ENCODE measurements at regions not wholly inside any gene's neighbourhood (a gene's known extent, or its start where the extent isn't known, plus 50 kb on each side); places are given as distances from the start of the nearest gene placed in this dataset.

DNA sequence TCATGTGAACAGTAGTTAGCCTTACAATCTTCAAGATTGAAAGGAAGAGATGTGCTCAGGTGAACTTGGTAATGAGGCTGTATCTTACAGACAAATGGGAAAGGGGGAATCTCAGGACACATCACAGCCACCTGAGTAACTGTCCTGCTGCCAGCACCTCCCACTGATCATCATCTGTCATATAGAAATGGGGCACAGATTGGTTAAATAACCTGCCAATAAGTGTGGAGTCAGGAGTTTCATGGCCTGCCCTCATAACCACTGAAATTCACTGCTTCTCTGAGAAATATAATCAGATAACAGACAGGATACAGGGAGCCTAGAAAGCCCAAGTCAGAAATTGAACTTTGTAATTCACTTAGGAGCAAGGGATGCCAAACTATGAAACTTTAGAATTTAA lies 64.9 kb upstream of the TAS2R16 start:
- DNase-seq: no peak

DNA sequence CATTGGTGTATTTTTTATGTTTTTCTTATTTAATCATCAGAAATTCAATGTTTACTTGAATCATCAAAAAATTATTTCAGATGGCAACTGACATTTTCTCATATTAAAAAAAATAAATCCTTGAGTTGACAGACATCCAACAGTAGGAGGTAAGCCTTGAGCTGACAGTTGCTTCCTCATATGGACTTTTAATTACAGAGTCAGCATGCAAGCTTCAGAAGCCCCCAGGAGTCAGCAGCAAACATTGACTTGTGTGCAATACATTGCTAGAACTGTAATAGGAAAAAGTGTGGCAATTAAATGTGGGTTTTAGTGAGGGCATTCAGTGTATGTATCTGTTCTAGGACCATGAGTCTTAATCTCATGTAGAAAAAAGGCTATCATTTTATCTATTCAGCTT lies 62.4 kb upstream of the TAS2R16 start:
- POLR2A ChIA-PET: no interaction called here
- DNase-seq (no peak), ATAC-seq (no peak)
- no peak overlapping the region for H3K27ac Mint-ChIP-seq
- H3K4me1 Mint-ChIP-seq: no peaks in the 10 kb centered on the region
- H3K9me3 Mint-ChIP-seq: peaks cover 0 to 13% (median 4%) of the 10 kb centered on the region in 9 donors
- H3K27me3 Mint-ChIP-seq: no peaks in the 10 kb centered on the region
- H3K36me3 Mint-ChIP-seq: no peaks in the 10 kb centered on the region
- no peak overlapping the region for H3K4me3 Mint-ChIP-seq

More for the DNA sequence above, 64.9 kb upstream of the TAS2R16 start:
- H3K9me3 Mint-ChIP-seq: peaks cover 0 to 14% (median 5%) of the 10 kb centered on the region in 9 donors
- no peak for ATAC-seq
- no peaks in the 10 kb centered on the region for H3K36me3 Mint-ChIP-seq
- POLR2A ChIA-PET: no interaction called here
- H3K27me3 Mint-ChIP-seq: no peaks in the 10 kb centered on the region
- no peak overlapping the region for H3K4me3 Mint-ChIP-seq
- H3K4me1 Mint-ChIP-seq: no peaks in the 10 kb centered on the region
- no peak overlapping the region for H3K27ac Mint-ChIP-seq

- H3K27ac Mint-ChIP-seq: no peak overlapping the region
- no peaks in the 10 kb centered on the region for H3K27me3 Mint-ChIP-seq
- peaks cover 0 to 23% (median 12%) of the 10 kb centered on the region in 9 donors for H3K9me3 Mint-ChIP-seq
- H3K36me3 Mint-ChIP-seq: peaks cover 0 to 11% (median 0%) of the 10 kb centered on the region in 3 donors
- ATAC-seq (no peak), DNase-seq (no peak)
- POLR2A ChIA-PET: no interaction called here
- no peaks in the 10 kb centered on the region for H3K4me1 Mint-ChIP-seq
- H3K4me3 Mint-ChIP-seq: no peak overlapping the region
Observed at GRCh38 chr7:123054357-123055133, 59.0 kb upstream of the TAS2R16 start.

GRCh38 chr7:123051916-123052315 lies 56.4 kb upstream of the TAS2R16 start:
- Mint-ChIP-seq H3K4me3 (no peak overlapping the region), H3K36me3 (peaks cover 0 to 21% (median 0%) of the 10 kb centered on the region in 3 donors), H3K9me3 (peaks cover 10 to 41% (median 21%) of the 10 kb centered on the region in 9 donors), H3K27ac (no peak overlapping the region), H3K27me3 (no peaks in the 10 kb centered on the region), H3K4me1 (no peaks in the 10 kb centered on the region)
- DNase-seq: no peak
- POLR2A ChIA-PET: no interaction called here
- no peak for ATAC-seq

- POLR2A ChIA-PET: no interaction called here
- DNase-seq (no peak), ATAC-seq (no peak)
- Mint-ChIP-seq H3K4me1 (no peaks in the 10 kb centered on the region), H3K27me3 (no peaks in the 10 kb centered on the region), H3K36me3 (peaks cover 0 to 21% (median 0%) of the 10 kb centered on the region in 3 donors), H3K4me3 (no peak overlapping the region), H3K27ac (no peak overlapping the region), H3K9me3 (peaks cover 14 to 53% (median 24%) of the 10 kb centered on the region in 9 donors)
Observed at GRCh38 chr7:123047955-123048354, 52.5 kb upstream of the TAS2R16 start.
